CD4-positive, alpha-beta memory T cell (primary cell): ENCODE measurements at regions not wholly inside any gene's neighbourhood (a gene's known extent, or its start where the extent isn't known, plus 50 kb on each side); places are given as distances from the start of the nearest gene placed in this dataset.
"Not testable (repeated sequence)": the region's sequence is repeated elsewhere in the genome, so short reads cannot be mapped to it uniquely, and the experiment has no call there.

Experiments
- CTCF ChIA-PET: fragments of 350-600 bp; sonication (Branson Sonifier 250); formaldehyde crosslinking; loops from one replicate; lab custom pipeline; 2021; ENCODE audit warnings: inconsistent platforms; ENCODE audit not compliant: partially characterized antibody; lab: Charles Lee
- POLR2A ChIA-PET: fragments of 350-600 bp; sonication (Branson Sonifier 250); formaldehyde crosslinking; loops from one replicate; lab custom pipeline; 2021; ENCODE audit not compliant: partially characterized antibody; lab: Charles Lee
- DNase-seq, 5 donors: peaks; one replicate each; pipeline versions ENCODE4 v3.0.0 to v3.0.0-alpha.2; 2020 to 2022; ENCODE audit warnings: mixed read lengths in 1 of 5
- H3K27ac ChIP-seq: one replicate; pipeline ENCODE4 v1.7.0; 2013; ENCODE audit warnings: low read depth, low read length
- H3K27me3 ChIP-seq: 2 replicates; pipeline ENCODE4 v1.7.0; 2013; ENCODE audit warnings: mild to moderate bottlenecking, low read length, moderate library complexity; ENCODE audit not compliant: insufficient read depth
- H3K36me3 ChIP-seq: 2 replicates; pipeline ENCODE4 v1.7.0; 2013; ENCODE audit warnings: mild to moderate bottlenecking, low read length, moderate library complexity; ENCODE audit not compliant: insufficient read depth
- H3K4me1 ChIP-seq: 2 replicates; pipeline ENCODE4 v1.7.0; 2013; ENCODE audit warnings: mild to moderate bottlenecking, low read length, moderate library complexity; ENCODE audit not compliant: insufficient read depth
- H3K4me3 ChIP-seq, 2 donors: one replicate each; pipeline ENCODE4 v1.7.0; 2013; ENCODE audit warnings: low read length in 2 of 2, mild to moderate bottlenecking in 1 of 2
- H3K9me3 ChIP-seq, 2 donors: one replicate each; pipeline ENCODE4 v1.7.0; 2013; ENCODE audit warnings: low read length in 2 of 2, control low read depth in 1 of 2; ENCODE audit not compliant: control insufficient read depth in 1 of 2
- H3K27ac Mint-ChIP-seq, 7 donors: one replicate each; pipeline ENCODE4 v1.8.0; 2020 to 2021; ENCODE audit warnings: mixed read lengths in 7 of 7, mild to moderate bottlenecking in 6 of 7, inconsistent platforms in 3 of 7, moderate library complexity in 3 of 7
- H3K27me3 Mint-ChIP-seq, 2 donors: one replicate each; pipeline ENCODE4 v1.8.0; 2020 to 2021; ENCODE audit warnings: mixed read lengths in 2 of 2
- H3K36me3 Mint-ChIP-seq, 2 donors: one replicate each; pipeline ENCODE4 v1.8.0; 2020 to 2021; ENCODE audit warnings: mixed read lengths in 2 of 2, inconsistent platforms in 1 of 2, mild to moderate bottlenecking in 1 of 2
- H3K4me1 Mint-ChIP-seq, 4 donors: one replicate each; pipeline ENCODE4 v1.8.0; 2020 to 2021; ENCODE audit warnings: mixed read lengths in 4 of 4, mild to moderate bottlenecking in 1 of 4
- H3K4me3 Mint-ChIP-seq, 8 donors: one replicate each; pipeline ENCODE4 v1.8.0; 2020 to 2021; ENCODE audit warnings: mixed read lengths in 8 of 8, mild to moderate bottlenecking in 7 of 8, moderate library complexity in 6 of 8, inconsistent platforms in 3 of 8
- H3K9me3 Mint-ChIP-seq, 8 donors: one replicate each; pipeline ENCODE4 v1.8.0; 2020 to 2021; ENCODE audit warnings: mixed read lengths in 8 of 8, mild to moderate bottlenecking in 5 of 8, inconsistent platforms in 3 of 8, moderate library complexity in 1 of 8
- intact Hi-C: fragments of 100-400 bp; cut with micrococcal nuclease; formaldehyde crosslinking; loops from one replicate; pipeline ENCODE4 v1.15.1; 2023

- no peak for DNase-seq
- H3K27ac ChIP-seq: no peak overlapping the region
- H3K4me3 Mint-ChIP-seq: no peak overlapping the region
- no peaks in the 10 kb centered on the region for H3K27me3 ChIP-seq
- ChIA-PET CTCF (no interaction called here), POLR2A (no interaction called here)
- H3K4me1 ChIP-seq: no peaks in the 10 kb centered on the region
- H3K36me3 Mint-ChIP-seq: no peaks in the 10 kb centered on the region
- no peak overlapping the region for H3K4me3 ChIP-seq
- no peak overlapping the region for H3K27ac Mint-ChIP-seq
- intact Hi-C loops: no loop called here
- no peaks in the 10 kb centered on the region for H3K9me3 ChIP-seq
- peaks cover 0 to 4% (median 1%) of the 10 kb centered on the region in 8 donors for H3K9me3 Mint-ChIP-seq
- H3K36me3 ChIP-seq: no peaks in the 10 kb centered on the region
- no peaks in the 10 kb centered on the region for H3K4me1 Mint-ChIP-seq
- peaks cover 2 to 3% of the 10 kb centered on the region in 2 donors for H3K27me3 Mint-ChIP-seq
These were observed 484.2 kb downstream of the SIPA1L2 start for GRCh38 chr1:232145768-232146167.

GRCh38 chr1:232144696-232145230, 485.2 kb downstream of the SIPA1L2 start:
- H3K27ac Mint-ChIP-seq: no peak overlapping the region
- H3K4me3 Mint-ChIP-seq: no peak overlapping the region

GRCh38 chr1:232143315-232143886, 486.5 kb downstream of the SIPA1L2 start:
- Histone ChIP-seq H3K4me1 (no peaks in the 10 kb centered on the region), H3K36me3 (no peaks in the 10 kb centered on the region), H3K27ac (no peak overlapping the region), H3K4me3 (no peak overlapping the region), H3K27me3 (no peaks in the 10 kb centered on the region), H3K9me3 (no peaks in the 10 kb centered on the region)
- intact Hi-C loops: no loop called here
- H3K4me3 Mint-ChIP-seq: no peak overlapping the region
- DNase-seq: no peak
- H3K4me1 Mint-ChIP-seq: no peaks in the 10 kb centered on the region
- ChIA-PET POLR2A (no interaction called here), CTCF (no interaction called here)
- H3K9me3 Mint-ChIP-seq: peaks cover 2 to 16% (median 4%) of the 10 kb centered on the region in 8 donors
- H3K27ac Mint-ChIP-seq: no peak overlapping the region
- H3K36me3 Mint-ChIP-seq: no peaks in the 10 kb centered on the region
- H3K27me3 Mint-ChIP-seq: peaks cover 3 to 8% of the 10 kb centered on the region in 2 donors

More at GRCh38 chr1:232144696-232145230, 485.2 kb downstream of the SIPA1L2 start:
- peaks cover 0 to 12% (median 4%) of the 10 kb centered on the region in 8 donors for H3K9me3 Mint-ChIP-seq
- Histone ChIP-seq H3K27me3 (no peaks in the 10 kb centered on the region), H3K4me1 (no peaks in the 10 kb centered on the region), H3K36me3 (no peaks in the 10 kb centered on the region), H3K9me3 (no peaks in the 10 kb centered on the region), H3K27ac (no peak overlapping the region), H3K4me3 (no peak overlapping the region)
- H3K36me3 Mint-ChIP-seq: no peaks in the 10 kb centered on the region
- H3K27me3 Mint-ChIP-seq: peaks cover 2 to 6% of the 10 kb centered on the region in 2 donors
- no peak for DNase-seq
- intact Hi-C loops: no loop called here
- ChIA-PET POLR2A (no interaction called here), CTCF (no interaction called here)
- no peaks in the 10 kb centered on the region for H3K4me1 Mint-ChIP-seq

- Mint-ChIP-seq H3K27me3 (peaks cover 2 to 8% of the 10 kb centered on the region in 2 donors), H3K9me3 (peaks cover 2 to 16% (median 4%) of the 10 kb centered on the region in 8 donors), H3K4me1 (no peaks in the 10 kb centered on the region), H3K4me3 (no peak overlapping the region), H3K27ac (no peak overlapping the region), H3K36me3 (no peaks in the 10 kb centered on the region)
- ChIA-PET CTCF (no interaction called here), POLR2A (no interaction called here)
- Histone ChIP-seq H3K27me3 (no peaks in the 10 kb centered on the region), H3K27ac (no peak overlapping the region), H3K4me3 (no peak overlapping the region), H3K36me3 (no peaks in the 10 kb centered on the region), H3K9me3 (no peaks in the 10 kb centered on the region), H3K4me1 (no peaks in the 10 kb centered on the region)
- no peak for DNase-seq
- intact Hi-C loops: no loop called here
These were observed 487.3 kb downstream of the SIPA1L2 start for GRCh38 chr1:232142403-232143314.

GRCh38 chr1:232141167-232141448, 488.8 kb downstream of the SIPA1L2 start:
- H3K27me3 ChIP-seq, H3K27ac Mint-ChIP-seq, H3K36me3 ChIP-seq, H3K27me3 Mint-ChIP-seq, H3K4me3 Mint-ChIP-seq, H3K4me3 ChIP-seq, CTCF ChIA-PET, H3K27ac ChIP-seq, intact Hi-C loops, H3K36me3 Mint-ChIP-seq, H3K4me1 Mint-ChIP-seq, H3K9me3 ChIP-seq, H3K4me1 ChIP-seq, POLR2A ChIA-PET, DNase-seq: not testable (repeated sequence)
- H3K9me3 Mint-ChIP-seq: peaks cover 2 to 16% (median 6%) of the 10 kb centered on the region in 8 donors

- H3K4me1 Mint-ChIP-seq: no peaks in the 10 kb centered on the region
- H3K4me3 Mint-ChIP-seq: no peak overlapping the region
- H3K27me3 Mint-ChIP-seq: peaks cover 2 to 5% of the 10 kb centered on the region in 2 donors
- DNase-seq: no peak
- Histone ChIP-seq H3K9me3 (no peaks in the 10 kb centered on the region), H3K4me3 (no peak overlapping the region), H3K27ac (no peak overlapping the region), H3K27me3 (no peaks in the 10 kb centered on the region), H3K36me3 (no peaks in the 10 kb centered on the region), H3K4me1 (no peaks in the 10 kb centered on the region)
- no peaks in the 10 kb centered on the region for H3K36me3 Mint-ChIP-seq
- POLR2A ChIA-PET: no interaction called here
- intact Hi-C loops: no loop called here
- peaks cover 2 to 16% (median 6%) of the 10 kb centered on the region in 8 donors for H3K9me3 Mint-ChIP-seq
- no peak overlapping the region for H3K27ac Mint-ChIP-seq
- CTCF ChIA-PET: no interaction called here
These were observed 489.3 kb downstream of the SIPA1L2 start for GRCh38 chr1:232140419-232141166.

- DNase-seq: no peak
- H3K36me3 ChIP-seq: no peaks in the 10 kb centered on the region
- Mint-ChIP-seq H3K27ac (no peak overlapping the region), H3K4me1 (no peaks in the 10 kb centered on the region), H3K27me3 (peaks cover 2 to 5% of the 10 kb centered on the region in 2 donors), H3K36me3 (no peaks in the 10 kb centered on the region), H3K4me3 (no peak overlapping the region), H3K9me3 (peaks cover 2 to 16% (median 6%) of the 10 kb centered on the region in 8 donors)
- H3K4me3 ChIP-seq: no peak overlapping the region
- H3K9me3 ChIP-seq: no peaks in the 10 kb centered on the region
- no peaks in the 10 kb centered on the region for H3K4me1 ChIP-seq
- no peaks in the 10 kb centered on the region for H3K27me3 ChIP-seq
- H3K27ac ChIP-seq: no peak overlapping the region
- CTCF ChIA-PET: no interaction called here
- intact Hi-C loops: no loop called here
- POLR2A ChIA-PET: no interaction called here
These were observed 490.5 kb downstream of the SIPA1L2 start for GRCh38 chr1:232139444-232139843.
